Endodermal cell (in vitro differentiated cells): ENCODE measurements at regions not wholly inside any gene's neighbourhood (a gene's known extent, or its start where the extent isn't known, plus 50 kb on each side); places are given as distances from the start of the nearest gene placed in this dataset.

Source experiments
- DNase-seq: peaks from one replicate; pipeline ENCODE4 v3.0.0-alpha.2; 2017
- H3K27ac ChIP-seq: 2 replicates; pipeline ENCODE4 v1.5.1; 2013; ENCODE audit warnings: mild to moderate bottlenecking, low read depth, low read length, moderate library complexity
- H3K27me3 ChIP-seq: 2 replicates; pipeline ENCODE4 v1.6.1; 2013; ENCODE audit warnings: mild to moderate bottlenecking, low read length, moderate library complexity; ENCODE audit not compliant: insufficient read depth, control insufficient read depth, poor library complexity, severe bottlenecking
- H3K36me3 ChIP-seq: 2 replicates; pipeline ENCODE4 v1.7.0; 2013; ENCODE audit warnings: mild to moderate bottlenecking, low read length, moderate library complexity; ENCODE audit not compliant: control insufficient read depth, insufficient read depth
- H3K4me1 ChIP-seq: one replicate; pipeline ENCODE4 v1.7.0; 2013; ENCODE audit warnings: low read length; ENCODE audit not compliant: control insufficient read depth, insufficient read depth
- H3K4me3 ChIP-seq: 2 replicates; pipeline ENCODE4 v1.5.1; 2013; ENCODE audit warnings: mild to moderate bottlenecking, low read length, moderate library complexity
- H3K9ac ChIP-seq: 2 replicates; pipeline ENCODE4 v1.6.1; 2013; ENCODE audit warnings: mild to moderate bottlenecking, low read length, moderate library complexity; ENCODE audit not compliant: poor library complexity, severe bottlenecking; ENCODE audit errors: extremely low read depth
- H3K9me3 ChIP-seq: 2 replicates; pipeline ENCODE4 v1.6.1; 2013; ENCODE audit warnings: mild to moderate bottlenecking, low read length, moderate library complexity; ENCODE audit not compliant: control insufficient read depth
- H3K27ac Mint-ChIP-seq: 2 replicates; pipeline ENCODE4 v1.8.0; 2020; ENCODE audit warnings: mixed read lengths
- H3K27me3 Mint-ChIP-seq: 2 replicates; pipeline ENCODE4 v1.8.0; 2021; ENCODE audit warnings: mild to moderate bottlenecking, mixed read lengths; ENCODE audit not compliant: insufficient read depth
- H3K36me3 Mint-ChIP-seq: 2 replicates; pipeline ENCODE4 v1.8.0; 2020; ENCODE audit warnings: low read depth, mixed read lengths
- H3K4me1 Mint-ChIP-seq: 2 replicates; pipeline ENCODE4 v1.8.0; 2020; ENCODE audit warnings: mixed read lengths
- H3K4me3 Mint-ChIP-seq: 2 replicates; pipeline ENCODE4 v1.8.0; 2020; ENCODE audit warnings: mild to moderate bottlenecking, moderate library complexity, mixed read lengths
- H3K9me3 Mint-ChIP-seq: 2 replicates; pipeline ENCODE4 v1.8.0; 2020; ENCODE audit warnings: mild to moderate bottlenecking, mixed read lengths
- WGBS, 2 experiments: methylation state at CpG; one replicate each; pipeline versions ENCODE4 v1.1.5 to v1.1.7; 2013; ENCODE audit warnings: missing lambda C conversion rate in 2 of 2, mixed read lengths in 1 of 2; ENCODE audit not compliant: insufficient coverage in 1 of 2, insufficient read length in 1 of 2; 5-methylcytosine and 5-hydroxymethylcytosine counted together
- TF ChIP-seq, protein P1 (sequence below): fragments of 200-600 bp; sonication (generic); conservative IDR thresholded peaks from 2 replicates; pipeline ENCODE4 v1.5.0; 2021; ENCODE audit warnings: antibody characterized with exemption, mild to moderate bottlenecking

DNA sequence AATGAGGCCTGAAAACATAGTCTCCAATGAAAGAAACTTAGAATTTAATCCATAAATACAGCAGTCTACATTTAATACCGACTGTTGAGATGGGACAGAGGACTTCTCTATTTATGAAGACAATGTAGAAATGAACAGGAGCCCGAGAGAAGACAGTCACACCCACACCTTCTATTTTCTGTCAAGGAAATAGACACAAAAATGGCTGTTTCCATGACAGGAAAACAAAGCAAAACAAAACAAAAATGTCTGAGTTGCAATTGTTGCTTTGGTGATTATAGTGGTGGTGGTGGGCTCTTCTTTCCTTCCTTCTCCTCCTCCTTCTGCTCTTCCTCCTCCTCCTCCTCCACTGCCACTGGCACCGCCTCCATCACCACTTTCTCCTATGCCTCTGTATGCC lies 72.3 kb upstream of the CCDC68 start:
- no peak overlapping the region for H3K27ac ChIP-seq
- no peaks in the 10 kb centered on the region for H3K9me3 ChIP-seq
- H3K9ac ChIP-seq: no peak overlapping the region
- no peak overlapping the region for H3K4me3 Mint-ChIP-seq
- no peaks in the 10 kb centered on the region for H3K4me1 ChIP-seq
- H3K27me3 Mint-ChIP-seq: peaks cover 2% of the 10 kb centered on the region
- H3K4me3 ChIP-seq: no peak overlapping the region
- 94 to 100% methylated on average over 1 to 3 of the region's 3 CpGs for WGBS, 2 experiments
- H3K4me1 Mint-ChIP-seq: peaks cover 10% of the 10 kb centered on the region
- no peaks in the 10 kb centered on the region for H3K36me3 ChIP-seq
- TF ChIP-seq, protein P1, sequence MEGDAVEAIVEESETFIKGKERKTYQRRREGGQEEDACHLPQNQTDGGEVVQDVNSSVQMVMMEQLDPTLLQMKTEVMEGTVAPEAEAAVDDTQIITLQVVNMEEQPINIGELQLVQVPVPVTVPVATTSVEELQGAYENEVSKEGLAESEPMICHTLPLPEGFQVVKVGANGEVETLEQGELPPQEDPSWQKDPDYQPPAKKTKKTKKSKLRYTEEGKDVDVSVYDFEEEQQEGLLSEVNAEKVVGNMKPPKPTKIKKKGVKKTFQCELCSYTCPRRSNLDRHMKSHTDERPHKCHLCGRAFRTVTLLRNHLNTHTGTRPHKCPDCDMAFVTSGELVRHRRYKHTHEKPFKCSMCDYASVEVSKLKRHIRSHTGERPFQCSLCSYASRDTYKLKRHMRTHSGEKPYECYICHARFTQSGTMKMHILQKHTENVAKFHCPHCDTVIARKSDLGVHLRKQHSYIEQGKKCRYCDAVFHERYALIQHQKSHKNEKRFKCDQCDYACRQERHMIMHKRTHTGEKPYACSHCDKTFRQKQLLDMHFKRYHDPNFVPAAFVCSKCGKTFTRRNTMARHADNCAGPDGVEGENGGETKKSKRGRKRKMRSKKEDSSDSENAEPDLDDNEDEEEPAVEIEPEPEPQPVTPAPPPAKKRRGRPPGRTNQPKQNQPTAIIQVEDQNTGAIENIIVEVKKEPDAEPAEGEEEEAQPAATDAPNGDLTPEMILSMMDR: no peak
- no peaks in the 10 kb centered on the region for H3K36me3 Mint-ChIP-seq
- no peak overlapping the region for H3K27ac Mint-ChIP-seq
- no peaks in the 10 kb centered on the region for H3K27me3 ChIP-seq
- no peak for DNase-seq
- no peaks in the 10 kb centered on the region for H3K9me3 Mint-ChIP-seq

DNA sequence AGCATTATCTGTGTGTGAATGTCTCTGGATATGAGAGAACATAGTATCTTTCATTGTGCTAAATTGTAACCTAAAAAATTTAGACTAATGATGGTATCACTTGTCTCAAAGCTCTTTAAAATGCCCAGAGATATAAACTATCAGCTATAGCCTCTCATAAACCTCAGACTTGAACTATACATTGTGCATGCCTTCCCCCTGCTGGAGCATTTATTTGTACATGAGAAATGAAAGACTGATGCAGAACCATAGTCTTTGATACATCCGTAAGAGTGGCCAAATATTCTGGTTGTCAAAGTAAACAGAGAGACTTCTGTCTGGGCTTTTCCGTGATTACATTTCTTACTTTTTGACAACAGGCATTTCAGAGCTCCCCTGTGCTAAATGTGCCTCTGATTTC lies 71.9 kb upstream of the CCDC68 start:
- H3K4me1 Mint-ChIP-seq: peaks cover 10% of the 10 kb centered on the region
- no peak for DNase-seq

DNA sequence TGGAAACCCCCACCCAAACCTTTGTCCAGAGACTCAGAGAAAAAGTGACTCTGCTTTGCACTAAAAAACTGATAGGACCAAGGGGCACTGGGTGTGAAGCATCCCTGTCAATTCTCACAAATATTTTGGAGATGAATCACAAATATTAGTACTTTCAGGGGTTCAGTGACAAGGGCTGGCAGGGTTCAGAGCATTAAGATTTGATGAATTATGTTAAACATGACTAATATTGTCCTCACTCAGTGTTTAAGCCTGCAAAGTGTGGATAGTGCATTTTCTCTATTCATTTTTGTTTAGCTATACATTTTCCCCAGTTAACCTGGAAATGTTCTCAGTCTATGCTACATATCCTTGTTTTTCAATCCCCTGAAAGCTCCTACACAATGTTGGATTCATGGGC lies 65.3 kb upstream of the CCDC68 start:
- H3K27me3 Mint-ChIP-seq: no peaks in the 10 kb centered on the region
- no peak for DNase-seq
- H3K4me1 Mint-ChIP-seq: no peaks in the 10 kb centered on the region
- no peaks in the 10 kb centered on the region for H3K9me3 Mint-ChIP-seq
- no peaks in the 10 kb centered on the region for H3K27me3 ChIP-seq
- TF ChIP-seq, protein P1: no peak
- no peaks in the 10 kb centered on the region for H3K36me3 Mint-ChIP-seq
- H3K9me3 ChIP-seq: no peaks in the 10 kb centered on the region
- no peak overlapping the region for H3K4me3 Mint-ChIP-seq
- H3K27ac Mint-ChIP-seq: no peak overlapping the region
- no peak overlapping the region for H3K4me3 ChIP-seq
- no peaks in the 10 kb centered on the region for H3K4me1 ChIP-seq
- H3K27ac ChIP-seq: no peak overlapping the region
- H3K9ac ChIP-seq: no peak overlapping the region
- H3K36me3 ChIP-seq: no peaks in the 10 kb centered on the region

More for the DNA sequence above, 71.9 kb upstream of the CCDC68 start:
- Mint-ChIP-seq H3K36me3 (no peaks in the 10 kb centered on the region), H3K4me3 (no peak overlapping the region), H3K27me3 (peaks cover 2% of the 10 kb centered on the region), H3K9me3 (no peaks in the 10 kb centered on the region), H3K27ac (no peak overlapping the region)
- H3K9ac ChIP-seq: no peak overlapping the region
- H3K27ac ChIP-seq: no peak overlapping the region
- 87 to 94% methylated on average over 2 of the region's 2 CpGs for WGBS, 2 experiments
- no peaks in the 10 kb centered on the region for H3K9me3 ChIP-seq
- no peaks in the 10 kb centered on the region for H3K4me1 ChIP-seq
- no peaks in the 10 kb centered on the region for H3K27me3 ChIP-seq
- no peak overlapping the region for H3K4me3 ChIP-seq
- H3K36me3 ChIP-seq: no peaks in the 10 kb centered on the region
- TF ChIP-seq, protein P1: no peak
